GM23338 (cell line): ENCODE measurements at regions not wholly inside any gene's neighbourhood (a gene's known extent, or its start where the extent isn't known, plus 50 kb on each side); places are given as distances from the start of the nearest gene placed in this dataset.

Source experiments
- EZH2 ChIP-seq: fragments of 200-600 bp; sonication (generic); IDR thresholded peaks from one replicate; pipeline ENCODE4 v1.8.0; 2017; ENCODE audit warnings: antibody characterized with exemption, mild to moderate bottlenecking, low read depth; ENCODE audit not compliant: unreplicated experiment
- JUNB ChIP-seq: IDR thresholded peaks from one replicate; pipeline ENCODE4 v1.6.1; 2016; ENCODE audit warnings: antibody characterized with exemption; ENCODE audit not compliant: unreplicated experiment
- NANOG ChIP-seq: IDR thresholded peaks from 2 replicates; pipeline ENCODE4 v1.6.1; 2016; ENCODE audit warnings: antibody characterized with exemption, borderline replicate concordance
- POLR2AphosphoS5 ChIP-seq: IDR thresholded peaks from 2 replicates; pipeline ENCODE4 v1.6.1; 2016; ENCODE audit warnings: antibody characterized with exemption, low read depth
- REST ChIP-seq: IDR thresholded peaks from one replicate; pipeline ENCODE4 v1.6.1; 2018; ENCODE audit warnings: antibody characterized with exemption; ENCODE audit not compliant: unreplicated experiment
- TF ChIP-seq, protein P1 (sequence below), 2 experiments: fragments of 200-600 bp in 1 of 2; sonication (generic) in 1 of 2; conservative IDR thresholded peaks; 2 replicates each; pipeline versions ENCODE4 v1.5.1 to v1.6.1; 2016 to 2017; ENCODE audit warnings: antibody characterized with exemption in 2 of 2, low read depth in 2 of 2, mild to moderate bottlenecking in 2 of 2, moderate library complexity in 1 of 2

- TF ChIP-seq, protein P1, sequence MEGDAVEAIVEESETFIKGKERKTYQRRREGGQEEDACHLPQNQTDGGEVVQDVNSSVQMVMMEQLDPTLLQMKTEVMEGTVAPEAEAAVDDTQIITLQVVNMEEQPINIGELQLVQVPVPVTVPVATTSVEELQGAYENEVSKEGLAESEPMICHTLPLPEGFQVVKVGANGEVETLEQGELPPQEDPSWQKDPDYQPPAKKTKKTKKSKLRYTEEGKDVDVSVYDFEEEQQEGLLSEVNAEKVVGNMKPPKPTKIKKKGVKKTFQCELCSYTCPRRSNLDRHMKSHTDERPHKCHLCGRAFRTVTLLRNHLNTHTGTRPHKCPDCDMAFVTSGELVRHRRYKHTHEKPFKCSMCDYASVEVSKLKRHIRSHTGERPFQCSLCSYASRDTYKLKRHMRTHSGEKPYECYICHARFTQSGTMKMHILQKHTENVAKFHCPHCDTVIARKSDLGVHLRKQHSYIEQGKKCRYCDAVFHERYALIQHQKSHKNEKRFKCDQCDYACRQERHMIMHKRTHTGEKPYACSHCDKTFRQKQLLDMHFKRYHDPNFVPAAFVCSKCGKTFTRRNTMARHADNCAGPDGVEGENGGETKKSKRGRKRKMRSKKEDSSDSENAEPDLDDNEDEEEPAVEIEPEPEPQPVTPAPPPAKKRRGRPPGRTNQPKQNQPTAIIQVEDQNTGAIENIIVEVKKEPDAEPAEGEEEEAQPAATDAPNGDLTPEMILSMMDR (conservative IDR thresholded peaks at IDR 0.05; ENCODE audit: low read depth in 2 of 2) = no peak
- TF ChIP-seq EZH2 (no peak), JUNB (no peak), NANOG (no peak), POLR2AphosphoS5 (no peak), REST (no peak)
Measured at GRCh38 chr3:43180694-43181093, 74.8 kb upstream of the POMGNT2 start.
